Lower lobe of right lung (tissue), 2 donors: ENCODE measurements at regions not wholly inside any gene's neighbourhood (a gene's known extent, or its start where the extent isn't known, plus 50 kb on each side); places are given as distances from the start of the nearest gene placed in this dataset.
"Not testable (repeated sequence)": the region's sequence is repeated elsewhere in the genome, so short reads cannot be mapped to it uniquely, and the experiment has no call there.

ENCODE experiments used
- ATAC-seq, 2 donors: fragments of 200-7000 bp; cut with Tn5 transposase; one replicate each; pipeline ENCODE4 v1.9.1; 2020 to 2022; ENCODE audit warnings: mild to moderate bottlenecking in 2 of 2, moderate library complexity in 2 of 2
- DNase-seq: peaks from one replicate; pipeline ENCODE4 v3.0.0-alpha.2; 2020
- H3K27ac ChIP-seq: fragments of 200-600 bp; one replicate; pipeline ENCODE4 v1.8.0; 2022
- H3K27me3 ChIP-seq: fragments of 200-600 bp; one replicate; pipeline ENCODE4 v1.8.0; 2022; ENCODE audit warnings: low read depth
- H3K36me3 ChIP-seq: fragments of 200-600 bp; one replicate; pipeline ENCODE4 v1.8.0; 2022; ENCODE audit warnings: mild to moderate bottlenecking
- H3K4me1 ChIP-seq: fragments of 200-600 bp; one replicate; pipeline ENCODE4 v1.8.0; 2022
- H3K4me3 ChIP-seq: fragments of 200-600 bp; one replicate; pipeline ENCODE4 v1.8.0; 2022; ENCODE audit warnings: mild to moderate bottlenecking
- H3K9me3 ChIP-seq: fragments of 200-600 bp; one replicate; pipeline ENCODE4 v1.8.0; 2022
- CTCF ChIP-seq: fragments of 200-600 bp; IDR thresholded peaks from one replicate; pipeline ENCODE4 v1.8.0; 2022; ENCODE audit warnings: antibody characterized with exemption, mild to moderate bottlenecking
- intact Hi-C: fragments of 100-400 bp; cut with DNase I; formaldehyde crosslinking; loops from one replicate; pipeline ENCODE4 v1.11.0; 2022
- donor health status: DM: no; HTN: yes; CAD: no; lungs with severe emphysema.

DNA sequence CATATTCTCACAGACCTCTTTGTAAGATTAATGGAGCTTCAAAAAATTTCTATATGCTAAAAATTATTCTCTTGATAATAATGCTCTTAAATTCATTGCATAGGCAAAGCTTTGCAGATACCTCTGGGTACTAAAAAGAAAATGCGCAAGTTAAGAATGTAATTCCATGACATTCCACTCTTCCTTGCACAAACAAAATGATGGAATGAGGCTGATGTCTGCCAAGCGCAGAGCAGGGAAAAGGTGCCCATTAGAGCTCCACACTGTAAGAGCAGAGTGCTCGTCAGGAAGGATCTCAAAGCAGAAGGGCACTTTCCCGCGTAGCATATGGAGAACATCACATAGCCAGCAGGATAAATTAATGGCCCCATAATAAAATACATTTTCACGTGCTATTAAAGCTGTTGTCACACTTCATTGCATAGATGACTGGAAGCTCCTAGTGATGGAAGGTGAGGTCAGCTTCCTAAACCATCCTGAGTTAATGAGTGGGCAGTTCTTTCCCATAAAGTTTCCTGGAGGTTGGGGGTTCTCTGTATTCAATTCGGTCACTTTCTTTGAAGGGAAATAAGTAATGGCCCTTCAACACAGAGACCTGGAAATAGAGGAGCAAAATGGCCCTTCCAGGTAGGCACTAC is 1058.9 kb downstream of the GALC start:
- Histone ChIP-seq H3K36me3 (no peaks in the 10 kb centered on the region), H3K27me3 (no peaks in the 10 kb centered on the region), H3K27ac (no peak overlapping the region), H3K4me3 (no peak overlapping the region), H3K9me3 (no peaks in the 10 kb centered on the region), H3K4me1 (no peaks in the 10 kb centered on the region)
- TF ChIP-seq CTCF: no peak
- ATAC-seq: no peak
- no peak for DNase-seq
- intact Hi-C loops: no loop called here

DNA sequence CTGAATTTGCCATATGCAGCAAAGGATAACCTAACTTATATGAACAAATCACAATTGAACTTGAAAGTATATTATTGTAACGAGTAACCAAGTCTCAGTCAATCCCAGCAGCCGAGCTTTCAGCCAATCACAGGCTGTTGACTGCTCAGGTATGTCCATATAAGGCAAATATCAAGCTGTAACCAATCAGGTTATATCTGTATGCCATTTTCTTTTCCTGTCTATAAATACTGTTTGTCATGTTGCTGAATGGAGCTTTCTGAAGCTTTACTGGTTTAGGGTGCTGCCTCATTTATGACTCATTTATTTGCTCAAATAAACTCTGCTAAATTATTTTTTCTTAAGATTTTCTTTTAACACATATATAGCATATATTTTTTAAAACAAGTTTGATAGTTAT is 1059.5 kb downstream of the GALC start:
- ATAC-seq (no peak), DNase-seq (no peak)
- no peaks in the 10 kb centered on the region for H3K27me3 ChIP-seq
- H3K36me3 ChIP-seq: no peaks in the 10 kb centered on the region
- no peaks in the 10 kb centered on the region for H3K9me3 ChIP-seq
- H3K4me1 ChIP-seq: no peaks in the 10 kb centered on the region
- TF ChIP-seq CTCF: no peak
- H3K27ac ChIP-seq: no peak overlapping the region
- no peak overlapping the region for H3K4me3 ChIP-seq
- intact Hi-C loops: no loop called here

DNA sequence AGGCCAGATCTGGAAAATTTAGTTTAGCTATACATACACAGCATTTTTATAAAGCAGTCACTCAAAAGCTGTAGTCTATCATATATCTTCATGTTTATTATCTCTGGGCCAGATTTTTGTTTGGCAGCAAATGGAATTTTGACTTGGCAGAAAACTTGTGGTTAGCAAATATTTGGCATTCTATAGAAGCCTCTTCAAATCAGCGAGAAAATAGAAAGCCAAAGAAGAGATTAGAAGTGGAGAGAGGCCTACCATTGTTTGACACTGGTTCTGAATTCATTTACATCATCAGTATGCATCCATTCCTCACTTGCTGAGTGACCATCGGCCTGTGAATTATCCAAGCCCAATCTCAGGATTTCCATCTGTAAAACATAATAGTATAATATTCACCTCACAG is 1077.6 kb downstream of the GALC start:
- no peak overlapping the region for H3K4me3 ChIP-seq
- TF ChIP-seq CTCF: no peak
- H3K27me3 ChIP-seq: no peaks in the 10 kb centered on the region
- no peak overlapping the region for H3K27ac ChIP-seq
- H3K9me3 ChIP-seq: no peaks in the 10 kb centered on the region
- ATAC-seq (no peak), DNase-seq (no peak)
- H3K4me1 ChIP-seq: no peaks in the 10 kb centered on the region
- intact Hi-C loops: no loop called here
- no peaks in the 10 kb centered on the region for H3K36me3 ChIP-seq

DNA sequence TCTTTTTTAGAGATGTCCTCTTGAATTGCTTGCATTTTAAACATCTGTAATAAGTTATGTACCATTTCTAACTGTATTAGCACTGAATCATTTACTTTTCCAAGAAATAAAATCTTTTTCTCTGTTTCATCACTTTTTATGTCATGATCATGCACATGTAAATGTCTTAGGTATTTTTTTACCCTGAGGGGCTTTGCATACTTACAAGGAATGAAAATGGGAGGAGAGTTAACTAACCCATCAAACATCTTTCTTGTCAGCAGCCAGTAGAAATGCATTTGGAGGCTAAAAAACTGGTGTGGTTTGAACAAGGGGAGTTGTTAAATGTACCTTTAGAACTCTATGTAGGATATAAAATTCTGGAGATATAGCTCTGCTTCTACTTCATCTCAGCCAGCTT is 1080.3 kb downstream of the GALC start:
- H3K4me1 ChIP-seq: no peaks in the 10 kb centered on the region
- no peaks in the 10 kb centered on the region for H3K27me3 ChIP-seq
- H3K36me3 ChIP-seq: no peaks in the 10 kb centered on the region
- no peak overlapping the region for H3K27ac ChIP-seq
- ATAC-seq (no peak), DNase-seq (no peak)
- no peaks in the 10 kb centered on the region for H3K9me3 ChIP-seq
- no peak for TF ChIP-seq CTCF
- no peak overlapping the region for H3K4me3 ChIP-seq
- intact Hi-C loops: no loop called here

DNA sequence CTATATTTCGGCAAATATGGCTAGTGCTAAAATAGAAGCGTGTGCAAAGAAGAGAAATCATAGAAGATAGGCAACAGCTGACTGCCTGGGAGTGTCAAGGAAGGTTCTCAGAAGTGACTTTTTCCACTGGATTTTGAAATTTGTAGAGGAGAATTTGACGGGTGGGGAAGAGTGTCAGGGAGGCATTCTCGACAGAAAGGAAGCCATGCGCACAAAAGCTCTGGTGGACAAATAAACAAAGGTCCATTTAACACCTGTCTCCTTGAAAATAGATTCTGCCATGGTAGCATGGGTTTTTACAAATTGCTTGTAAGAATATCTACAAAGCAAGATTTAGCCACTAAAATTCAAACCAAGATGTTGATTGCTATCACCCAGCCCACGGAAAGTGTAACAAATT is 1081.5 kb downstream of the GALC start:
- DNase-seq: no peak
- H3K27ac ChIP-seq: no peak overlapping the region
- ATAC-seq: no peak
- TF ChIP-seq CTCF: no peak
- no peaks in the 10 kb centered on the region for H3K36me3 ChIP-seq
- H3K4me1 ChIP-seq: no peaks in the 10 kb centered on the region
- H3K9me3 ChIP-seq: no peaks in the 10 kb centered on the region
- H3K27me3 ChIP-seq: no peaks in the 10 kb centered on the region
- intact Hi-C loops: no loop called here
- no peak overlapping the region for H3K4me3 ChIP-seq

GRCh38 chr14:86905386-86905926 is 1087.5 kb downstream of the GALC start:
- H3K9me3 ChIP-seq, H3K27ac ChIP-seq, intact Hi-C loops, ATAC-seq, H3K36me3 ChIP-seq, H3K4me3 ChIP-seq, H3K27me3 ChIP-seq, H3K4me1 ChIP-seq: not testable (repeated sequence)
- DNase-seq: peak; percentile 43
